ENCODE measurements at regions not wholly inside any gene's neighbourhood (a gene's known extent, or its start where the extent isn't known, plus 50 kb on each side); places are given as distances from the start of the nearest gene placed in this dataset.

DNA sequence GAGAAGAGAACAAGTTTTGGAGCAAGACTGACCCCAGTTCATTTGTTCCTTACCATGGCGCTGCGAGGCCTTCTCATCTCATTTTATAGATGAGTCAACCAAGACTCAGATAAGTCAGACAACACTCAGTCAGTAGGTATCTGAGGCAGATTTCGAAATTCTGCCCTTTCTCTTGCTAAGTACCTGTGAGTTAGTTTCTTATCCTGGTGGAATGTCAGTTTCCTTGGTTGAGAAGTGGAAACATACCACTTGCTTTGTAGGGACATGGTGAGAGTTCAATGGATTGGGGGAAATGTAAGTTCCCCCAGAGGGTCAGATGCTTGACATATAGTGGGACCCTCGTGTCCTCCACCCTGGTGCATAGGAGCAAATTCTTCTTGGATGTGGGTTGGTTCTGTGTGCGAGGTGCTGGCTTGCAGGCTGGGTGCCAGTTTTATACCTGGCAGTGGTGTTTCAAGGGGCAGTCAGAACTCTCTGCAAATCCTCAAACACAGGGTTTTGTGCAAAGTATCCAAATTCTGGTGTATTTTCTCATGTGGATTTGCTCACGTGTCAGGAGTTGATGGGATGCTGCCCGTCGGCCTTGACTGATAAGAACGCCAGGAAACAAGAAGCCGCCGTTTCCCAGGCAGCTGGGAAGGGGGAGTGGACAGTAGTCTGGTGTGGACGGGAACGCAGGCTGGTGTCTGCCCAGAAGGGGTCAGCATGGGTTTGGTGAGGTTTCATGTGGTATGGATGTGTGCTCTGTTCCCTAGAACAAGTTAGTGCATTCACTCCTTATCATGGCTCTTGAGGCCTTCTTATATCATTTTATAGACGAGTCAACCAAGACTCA, 61.1 kb upstream of the CIBAR2 start:
- Histone ChIP-seq H3K27me3 (ENCODE audit: control insufficient read depth, insufficient read depth, low read length) (peaks cover 22% of the 10 kb centered on the region), H3K4me3 (ENCODE audit: low read depth, low read length) (no peak overlapping the region), H3K36me3 (ENCODE audit: control insufficient read depth, insufficient read depth, low read length) (no peaks in the 10 kb centered on the region)
- peak; percentile 86 for DNase-seq (ENCODE audit: low read depth)
- no peak for TF ChIP-seq CTCF (IDR thresholded peaks at IDR 0.05; ENCODE audit: insufficient read depth, low read length, poor library complexity, severe bottlenecking)

- no peaks in the 10 kb centered on the region for H3K36me3 ChIP-seq (ENCODE audit: control insufficient read depth, insufficient read depth, low read length)
- H3K4me3 ChIP-seq (ENCODE audit: low read depth, low read length): no peak overlapping the region
- no peak for TF ChIP-seq CTCF (IDR thresholded peaks at IDR 0.05; ENCODE audit: insufficient read depth, low read length, poor library complexity, severe bottlenecking)
- no peak for DNase-seq (ENCODE audit: low read depth)
- H3K27me3 ChIP-seq (ENCODE audit: control insufficient read depth, insufficient read depth, low read length): peaks cover 20% of the 10 kb centered on the region
Measured at GRCh38 chr16:85173981-85174751, 61.9 kb upstream of the CIBAR2 start.

DNA sequence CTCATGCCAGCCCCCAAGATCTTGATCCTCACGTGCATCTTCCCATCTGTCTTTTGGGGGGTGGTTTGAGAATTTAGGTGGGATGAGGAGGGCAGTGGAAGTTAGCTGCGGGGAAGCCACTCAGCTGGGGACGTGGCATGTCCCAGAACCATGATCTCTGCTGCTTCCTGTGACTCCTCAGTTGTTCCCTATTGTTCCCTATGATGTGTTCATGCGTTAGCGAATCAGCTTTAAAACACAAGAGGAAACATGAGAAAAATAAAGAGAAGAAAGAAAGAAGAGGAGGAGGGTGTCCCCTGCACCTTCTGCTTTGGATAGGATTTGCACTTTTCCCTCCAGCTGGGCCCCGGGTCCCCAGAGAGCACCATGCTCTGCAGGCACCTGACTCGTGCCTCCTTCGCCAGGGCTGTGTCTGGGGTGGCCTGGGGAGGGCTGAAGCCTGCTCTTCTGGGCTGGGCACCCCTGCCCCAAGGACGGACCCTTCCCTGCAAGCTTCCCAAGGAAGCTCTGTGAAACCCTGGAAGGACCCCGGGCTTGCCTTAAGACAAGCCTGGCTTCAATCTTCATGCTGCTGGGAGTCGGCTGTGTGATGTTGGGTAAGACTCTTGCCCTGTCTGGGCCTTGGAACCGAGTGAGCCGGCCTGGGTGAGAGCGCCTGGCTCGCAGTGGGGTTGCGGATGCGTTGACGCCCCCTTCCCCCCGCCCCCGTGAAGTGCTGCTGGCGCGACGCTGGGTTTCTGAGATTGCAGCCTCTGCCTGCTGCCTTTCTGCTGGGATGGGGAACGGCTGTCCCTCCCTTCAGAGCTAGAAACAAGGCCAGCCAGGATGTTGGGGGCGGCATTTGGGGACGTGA, 62.8 kb upstream of the CIBAR2 start:
- H3K36me3 ChIP-seq (ENCODE audit: control insufficient read depth, insufficient read depth, low read length): no peaks in the 10 kb centered on the region
- TF ChIP-seq CTCF (IDR thresholded peaks at IDR 0.05; ENCODE audit: insufficient read depth, low read length, poor library complexity, severe bottlenecking): no peak
- H3K27me3 ChIP-seq (ENCODE audit: control insufficient read depth, insufficient read depth, low read length): peaks cover 19% of the 10 kb centered on the region
- no peak overlapping the region for H3K4me3 ChIP-seq (ENCODE audit: low read depth, low read length)
- DNase-seq (ENCODE audit: low read depth): no peak

- TF ChIP-seq CTCF (IDR thresholded peaks at IDR 0.05; ENCODE audit: insufficient read depth, low read length, poor library complexity, severe bottlenecking): no peak
- H3K4me3 ChIP-seq (ENCODE audit: low read depth, low read length): no peak overlapping the region
- no peak for DNase-seq (ENCODE audit: low read depth)
- no peaks in the 10 kb centered on the region for H3K36me3 ChIP-seq (ENCODE audit: control insufficient read depth, insufficient read depth, low read length)
- H3K27me3 ChIP-seq (ENCODE audit: control insufficient read depth, insufficient read depth, low read length): peaks cover 12% of the 10 kb centered on the region
Measured at GRCh38 chr16:85175724-85176233, 63.5 kb upstream of the CIBAR2 start.

GRCh38 chr16:85176541-85177447, 64.5 kb upstream of the CIBAR2 start:
- H3K36me3 ChIP-seq (ENCODE audit: control insufficient read depth, insufficient read depth, low read length): no peaks in the 10 kb centered on the region
- peaks cover 12% of the 10 kb centered on the region for H3K27me3 ChIP-seq (ENCODE audit: control insufficient read depth, insufficient read depth, low read length)
- no peak for TF ChIP-seq CTCF (IDR thresholded peaks at IDR 0.05; ENCODE audit: insufficient read depth, low read length, poor library complexity, severe bottlenecking)
- H3K4me3 ChIP-seq (ENCODE audit: low read depth, low read length): no peak overlapping the region
- DNase-seq (ENCODE audit: low read depth): no peak

Data from kidney epithelial cell (primary cell).